Suprapubic skin (tissue), 3 donors: ENCODE measurements at regions not wholly inside any gene's neighbourhood (a gene's known extent, or its start where the extent isn't known, plus 50 kb on each side); places are given as distances from the start of the nearest gene placed in this dataset.

Experiments
- CTCF ChIP-seq, 2 donors: fragments of 200-600 bp in 1 of 2; fragments of 450-650 bp in 1 of 2; sonication (generic) in 1 of 2; IDR thresholded peaks; one replicate each; pipeline ENCODE4 v1.5.1; 2016 to 2019; ENCODE audit warnings: antibody characterized with exemption in 2 of 2, mild to moderate bottlenecking in 1 of 2, moderate library complexity in 1 of 2
- POLR2AphosphoS5 ChIP-seq, 3 donors: sonication (generic); formaldehyde crosslinking; IDR thresholded peaks; one replicate each; pipeline ENCODE4 v1.6.1; 2017; ENCODE audit warnings: antibody characterized with exemption in 3 of 3

- TF ChIP-seq CTCF (IDR thresholded peaks at IDR 0.05), result no peak
- TF ChIP-seq POLR2AphosphoS5 (IDR thresholded peaks at IDR 0.05), result no peak
Observed at GRCh38 chr15:38793206-38793810, 228.7 kb upstream of the RASGRP1 start.
